Activated naive CD8-positive, alpha-beta T cell treated with anti-CD3 and anti-CD28 coated beads, Interleukin-2, amount 50 U/mL, for 24 hours (primary cell): ENCODE measurements at regions not wholly inside any gene's neighbourhood (a gene's known extent, or its start where the extent isn't known, plus 50 kb on each side); places are given as distances from the start of the nearest gene placed in this dataset.

Experiments
- ATAC-seq: fragments of 150-1000 bp; cut with Tn5 transposase; one replicate; pipeline ENCODE4 v1.10.0; 2021
- DNase-seq: peaks from one replicate; pipeline ENCODE4 v3.0.0; 2021
- H3K27ac Mint-ChIP-seq: one replicate; pipeline ENCODE4 v1.8.0; 2021; ENCODE audit warnings: mild to moderate bottlenecking, mixed read lengths
- H3K27me3 Mint-ChIP-seq: one replicate; pipeline ENCODE4 v1.8.0; 2021; ENCODE audit warnings: mixed read lengths
- H3K36me3 Mint-ChIP-seq: one replicate; pipeline ENCODE4 v1.8.0; 2021; ENCODE audit warnings: low read depth, mixed read lengths
- H3K4me1 Mint-ChIP-seq: one replicate; pipeline ENCODE4 v1.8.0; 2021; ENCODE audit warnings: mixed read lengths
- H3K4me3 Mint-ChIP-seq: one replicate; pipeline ENCODE4 v1.8.0; 2021; ENCODE audit warnings: mild to moderate bottlenecking, moderate library complexity, mixed read lengths
- H3K9me3 Mint-ChIP-seq: one replicate; pipeline ENCODE4 v1.8.0; 2021; ENCODE audit warnings: mixed read lengths

DNA sequence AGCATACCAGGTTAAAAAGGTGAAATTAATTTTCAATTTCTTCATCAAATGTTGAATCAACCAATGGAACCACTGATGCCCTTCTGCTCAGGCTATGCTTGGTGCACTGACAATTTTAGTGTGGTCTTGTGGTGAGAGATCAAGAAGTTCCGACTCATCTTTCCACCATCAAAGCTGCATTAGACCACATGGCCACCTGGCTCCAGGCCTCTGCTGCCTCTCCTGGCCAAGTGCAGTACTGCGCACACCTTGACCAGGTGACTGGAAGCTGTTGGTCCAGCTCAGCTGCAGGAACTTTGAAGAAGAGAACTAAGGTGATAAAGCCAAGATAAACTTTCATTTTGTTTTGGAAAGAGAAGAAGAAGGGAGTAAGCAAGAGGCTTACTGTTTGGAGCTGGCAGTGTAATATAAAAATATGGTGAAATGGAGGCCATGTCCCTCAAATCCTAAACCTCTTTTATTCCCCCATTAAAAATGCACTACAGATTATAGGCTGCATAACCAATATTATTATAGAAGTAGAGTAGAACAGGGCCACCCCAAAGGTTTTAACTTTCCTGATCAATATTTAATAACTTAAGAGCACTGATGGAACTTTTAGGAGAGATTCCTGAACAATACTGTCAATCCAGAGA, 315.5 kb upstream of the C9orf72 start:
- Mint-ChIP-seq H3K4me3 (no peak overlapping the region), H3K4me1 (no peaks in the 10 kb centered on the region), H3K27ac (no peak overlapping the region), H3K27me3 (no peaks in the 10 kb centered on the region), H3K36me3 (no peaks in the 10 kb centered on the region), H3K9me3 (peaks cover 4% of the 10 kb centered on the region)
- peak; percentile 70 for DNase-seq
- peak; percentile 77 for ATAC-seq

DNA sequence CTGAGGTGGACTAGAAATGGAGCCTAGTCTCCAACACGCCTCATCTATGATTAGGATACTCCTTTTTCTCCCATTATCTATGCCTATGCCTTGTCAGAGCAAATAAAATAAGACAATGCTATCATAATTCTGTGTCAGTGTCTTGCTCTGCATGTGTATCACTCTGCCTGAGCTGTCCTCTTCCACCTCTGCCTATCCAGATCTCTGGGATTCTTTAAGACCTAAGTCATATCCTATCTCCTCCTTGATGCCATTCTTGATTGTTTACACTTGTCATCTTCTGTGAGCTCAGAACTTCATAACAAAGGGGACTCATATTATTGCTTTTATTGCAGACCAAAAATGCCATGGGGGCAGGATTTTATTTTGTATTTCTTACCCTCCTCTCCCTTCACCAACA, 351.2 kb upstream of the C9orf72 start:
- Mint-ChIP-seq H3K27me3 (no peaks in the 10 kb centered on the region), H3K9me3 (peaks cover 5% of the 10 kb centered on the region), H3K4me1 (no peaks in the 10 kb centered on the region), H3K4me3 (no peak overlapping the region), H3K36me3 (no peaks in the 10 kb centered on the region), H3K27ac (no peak overlapping the region)
- ATAC-seq (no peak), DNase-seq (no peak)

DNA sequence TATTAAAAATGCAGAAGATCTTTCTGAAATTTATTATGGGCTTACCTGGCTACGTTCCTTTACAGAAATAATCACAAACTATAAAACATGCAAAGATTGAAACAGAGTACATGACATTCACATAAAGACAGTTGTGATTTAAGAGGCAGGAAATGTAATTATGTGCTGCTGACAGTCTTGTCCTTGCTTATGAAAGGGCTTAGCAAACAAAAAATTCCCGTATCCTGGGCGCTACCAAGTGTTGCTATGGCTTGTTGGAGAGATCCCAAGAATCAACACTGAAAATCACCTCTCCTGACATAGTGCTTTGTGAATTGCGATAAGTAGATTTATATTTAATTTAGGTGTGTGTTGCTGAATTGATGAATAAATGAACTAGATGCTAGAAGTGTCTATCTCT, 352.5 kb upstream of the C9orf72 start:
- DNase-seq (no peak), ATAC-seq (no peak)
- Mint-ChIP-seq H3K36me3 (no peaks in the 10 kb centered on the region), H3K4me3 (no peak overlapping the region), H3K27me3 (no peaks in the 10 kb centered on the region), H3K27ac (no peak overlapping the region), H3K9me3 (no peaks in the 10 kb centered on the region), H3K4me1 (no peaks in the 10 kb centered on the region)

DNA sequence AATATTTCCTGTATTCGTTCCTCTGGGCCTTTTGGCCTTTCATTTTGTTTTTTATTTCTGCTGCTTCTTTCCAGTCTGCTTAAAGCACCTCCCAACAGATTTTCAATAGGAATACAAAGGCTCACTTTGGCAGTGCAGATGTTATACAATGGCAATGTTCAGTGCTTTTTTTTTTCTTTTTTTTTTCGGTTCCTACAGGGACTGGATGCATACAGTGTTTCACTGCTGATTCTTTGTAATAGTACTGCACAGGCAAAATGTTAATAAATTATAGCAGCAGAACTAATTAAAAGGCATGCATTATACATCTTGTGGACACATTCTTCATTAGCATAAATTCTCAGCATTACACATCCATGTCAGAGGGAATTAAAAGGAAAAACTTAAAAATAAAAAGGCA, 356.6 kb upstream of the C9orf72 start:
- H3K4me3 Mint-ChIP-seq = no peak overlapping the region
- H3K36me3 Mint-ChIP-seq = no peaks in the 10 kb centered on the region
- H3K4me1 Mint-ChIP-seq = no peaks in the 10 kb centered on the region
- DNase-seq = no peak
- ATAC-seq = no peak
- peaks cover 4% of the 10 kb centered on the region for H3K9me3 Mint-ChIP-seq
- H3K27me3 Mint-ChIP-seq = no peaks in the 10 kb centered on the region
- no peak overlapping the region for H3K27ac Mint-ChIP-seq

DNA sequence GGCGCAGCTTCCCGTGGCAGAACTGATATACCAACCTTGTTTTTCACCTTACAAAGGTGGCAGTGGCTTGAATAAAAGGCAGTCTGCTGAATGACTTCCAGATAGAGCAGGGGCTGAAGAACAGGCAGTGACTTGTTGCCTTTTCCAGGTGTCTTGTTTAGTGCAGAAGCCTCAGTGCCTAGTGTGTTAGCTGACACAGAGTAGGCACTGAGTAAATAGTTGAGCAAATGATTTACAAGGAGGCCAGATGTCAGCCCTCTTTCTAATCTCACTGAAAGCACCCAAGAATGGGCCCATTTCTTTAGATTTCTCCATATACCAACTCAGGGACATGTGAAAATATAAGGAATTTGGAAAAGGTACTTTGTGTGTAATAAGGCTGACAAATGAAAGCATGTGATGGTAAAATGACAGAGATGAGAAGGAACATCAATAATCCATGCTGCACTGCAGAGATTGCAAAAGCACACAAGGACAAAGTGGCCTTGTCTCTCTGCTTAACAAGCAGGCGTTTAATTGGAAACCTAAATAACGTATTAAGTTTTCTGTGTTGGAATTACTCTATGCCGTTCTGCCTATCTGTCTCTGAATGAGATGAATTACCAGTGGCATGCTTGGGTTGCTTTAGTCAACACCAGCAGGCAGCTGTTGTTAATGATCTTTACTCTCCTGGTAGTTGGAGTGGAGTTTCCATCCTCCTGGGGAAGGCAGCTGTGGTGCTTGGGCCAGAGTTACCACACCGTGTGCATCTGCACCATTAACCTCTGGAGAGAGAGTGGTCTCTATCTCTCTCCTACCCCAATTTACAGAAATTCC, 360.1 kb upstream of the C9orf72 start:
- Mint-ChIP-seq H3K27ac (no peak overlapping the region), H3K4me3 (no peak overlapping the region), H3K9me3 (peaks cover 5% of the 10 kb centered on the region), H3K27me3 (no peaks in the 10 kb centered on the region), H3K4me1 (no peaks in the 10 kb centered on the region), H3K36me3 (no peaks in the 10 kb centered on the region)
- DNase-seq (no peak), ATAC-seq (no peak)

DNA sequence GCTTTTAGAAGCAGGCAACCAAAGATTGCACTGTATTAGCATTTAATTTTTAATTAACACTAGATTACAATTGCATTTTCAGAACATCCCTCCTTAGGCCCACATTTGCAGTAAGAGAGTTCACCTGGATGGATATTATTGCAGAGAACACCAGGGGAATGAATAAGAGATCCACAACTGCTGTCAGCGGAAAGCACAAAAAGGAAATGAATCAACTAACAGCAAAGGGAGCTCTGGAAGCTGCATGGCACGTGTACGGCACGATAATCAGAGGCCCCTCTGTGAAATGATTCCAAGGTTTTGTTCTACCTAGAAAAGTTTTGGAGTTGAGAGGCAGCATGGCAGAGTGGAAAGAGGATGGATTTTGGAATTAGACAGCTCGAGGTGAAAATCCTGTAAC, 361.2 kb upstream of the C9orf72 start:
- H3K4me3 Mint-ChIP-seq = no peak overlapping the region
- no peaks in the 10 kb centered on the region for H3K27me3 Mint-ChIP-seq
- H3K4me1 Mint-ChIP-seq = no peaks in the 10 kb centered on the region
- H3K36me3 Mint-ChIP-seq = no peaks in the 10 kb centered on the region
- H3K9me3 Mint-ChIP-seq = peaks cover 5% of the 10 kb centered on the region
- no peak for ATAC-seq
- no peak overlapping the region for H3K27ac Mint-ChIP-seq
- no peak for DNase-seq

DNA sequence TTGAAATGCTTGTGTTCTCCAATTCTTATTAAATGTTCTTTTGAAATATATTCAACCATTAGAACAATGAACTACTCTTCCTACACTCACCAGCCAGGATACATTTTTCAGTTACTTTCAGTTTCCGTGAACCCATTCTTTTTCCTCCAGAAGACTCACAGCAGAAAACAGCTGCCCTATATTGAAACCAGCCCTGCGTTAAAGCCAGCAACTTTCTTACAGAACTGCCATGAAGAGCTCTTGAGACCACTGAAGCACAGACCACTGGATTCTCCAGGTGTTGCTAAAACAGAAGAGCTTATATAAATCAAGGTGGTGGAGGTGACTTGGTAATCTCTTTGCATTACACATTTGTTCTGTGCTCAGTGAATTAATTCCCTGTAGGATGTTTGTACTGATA, 365.9 kb upstream of the C9orf72 start:
- H3K9me3 Mint-ChIP-seq = peaks cover 5% of the 10 kb centered on the region
- H3K4me1 Mint-ChIP-seq = no peaks in the 10 kb centered on the region
- ATAC-seq = no peak
- H3K27ac Mint-ChIP-seq = no peak overlapping the region
- H3K4me3 Mint-ChIP-seq = no peak overlapping the region
- no peaks in the 10 kb centered on the region for H3K27me3 Mint-ChIP-seq
- DNase-seq = no peak
- H3K36me3 Mint-ChIP-seq = no peaks in the 10 kb centered on the region

DNA sequence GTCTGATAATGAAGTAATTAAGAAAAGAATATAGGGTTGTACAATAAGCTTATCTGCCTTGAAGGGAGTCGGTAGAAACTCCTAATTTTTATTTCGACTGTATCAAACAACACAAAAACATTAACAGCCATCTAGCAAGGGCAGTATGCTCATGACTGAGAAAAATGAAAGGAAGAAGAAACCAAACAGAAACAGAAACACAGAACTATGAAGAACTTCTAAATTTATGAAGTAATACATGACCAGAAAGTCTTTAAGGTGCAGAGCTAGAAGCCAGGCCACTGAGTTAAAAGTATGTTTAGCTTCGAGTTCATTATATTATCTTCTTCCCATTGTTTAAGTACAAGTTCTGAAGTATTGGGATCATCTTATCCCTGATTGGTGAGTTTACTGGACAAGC, 367.3 kb upstream of the C9orf72 start:
- Mint-ChIP-seq H3K9me3 (no peaks in the 10 kb centered on the region), H3K27me3 (no peaks in the 10 kb centered on the region), H3K4me3 (no peak overlapping the region), H3K36me3 (no peaks in the 10 kb centered on the region), H3K27ac (no peak overlapping the region), H3K4me1 (no peaks in the 10 kb centered on the region)
- ATAC-seq = no peak
- no peak for DNase-seq

DNA sequence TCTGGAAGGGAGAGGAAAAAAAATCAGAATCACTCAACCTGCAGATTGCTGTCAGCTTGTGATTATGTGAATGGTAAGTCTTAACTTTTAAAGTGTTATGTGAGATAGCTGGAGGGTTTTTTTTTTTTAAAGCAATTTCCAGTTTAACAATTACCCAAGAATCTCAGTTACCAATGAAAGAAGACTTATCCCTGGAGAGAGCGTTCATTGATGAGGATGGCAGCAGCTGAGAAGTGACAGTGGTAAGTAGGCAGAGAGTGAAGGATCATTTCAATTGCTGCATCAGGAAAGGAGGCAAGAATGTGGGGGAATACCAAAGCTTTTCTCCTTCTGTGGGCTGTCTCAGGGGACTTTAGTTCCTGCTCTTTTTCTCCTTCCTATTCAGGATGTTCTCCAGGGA, 370.2 kb upstream of the C9orf72 start:
- Mint-ChIP-seq H3K9me3 (no peaks in the 10 kb centered on the region), H3K4me3 (no peak overlapping the region), H3K4me1 (no peaks in the 10 kb centered on the region), H3K27me3 (no peaks in the 10 kb centered on the region), H3K27ac (no peak overlapping the region), H3K36me3 (no peaks in the 10 kb centered on the region)
- no peak for ATAC-seq
- no peak for DNase-seq

DNA sequence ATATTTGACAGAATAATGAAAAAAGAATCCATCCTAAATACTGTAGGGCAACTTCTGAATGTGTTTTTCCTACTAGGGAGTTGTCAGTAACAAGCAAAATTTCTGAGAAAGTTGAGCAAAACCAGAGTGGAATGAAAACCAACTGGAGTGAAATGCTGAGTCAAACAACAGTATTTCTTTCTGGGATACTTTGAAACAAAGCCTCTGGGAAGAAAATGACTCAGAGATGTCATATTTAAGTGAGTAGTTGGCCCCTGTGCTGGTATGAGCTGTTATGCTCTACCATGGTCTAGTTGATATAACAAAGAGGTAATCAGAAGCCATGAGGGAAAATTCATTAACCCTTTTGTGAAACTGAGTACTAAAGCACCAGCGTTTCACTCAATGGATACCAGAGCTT, 372.1 kb upstream of the C9orf72 start:
- Mint-ChIP-seq H3K27ac (no peak overlapping the region), H3K36me3 (no peaks in the 10 kb centered on the region), H3K27me3 (no peaks in the 10 kb centered on the region), H3K9me3 (no peaks in the 10 kb centered on the region), H3K4me3 (no peak overlapping the region), H3K4me1 (no peaks in the 10 kb centered on the region)
- DNase-seq (no peak), ATAC-seq (no peak)

DNA sequence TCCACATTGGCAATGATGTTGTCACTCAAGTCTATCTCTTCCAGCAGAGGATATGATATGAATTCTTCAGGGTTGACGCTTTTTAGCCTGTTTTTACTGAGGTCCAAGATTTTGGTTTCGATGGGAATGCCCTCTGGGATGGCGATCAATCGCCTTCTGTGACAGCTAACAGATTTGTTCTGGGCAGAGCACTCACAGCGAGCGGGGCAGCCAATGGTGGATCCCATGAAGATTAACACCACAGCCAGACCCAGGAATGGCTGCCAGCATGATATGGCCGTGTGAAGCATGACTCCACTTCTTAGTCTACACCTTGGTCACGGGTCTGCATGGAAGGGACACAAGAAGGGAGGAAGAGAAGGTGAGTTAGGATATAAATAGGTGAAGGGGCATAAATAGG, 377.1 kb upstream of the C9orf72 start:
- Mint-ChIP-seq H3K27me3 (no peaks in the 10 kb centered on the region), H3K4me3 (no peak overlapping the region), H3K4me1 (no peaks in the 10 kb centered on the region)

DNA sequence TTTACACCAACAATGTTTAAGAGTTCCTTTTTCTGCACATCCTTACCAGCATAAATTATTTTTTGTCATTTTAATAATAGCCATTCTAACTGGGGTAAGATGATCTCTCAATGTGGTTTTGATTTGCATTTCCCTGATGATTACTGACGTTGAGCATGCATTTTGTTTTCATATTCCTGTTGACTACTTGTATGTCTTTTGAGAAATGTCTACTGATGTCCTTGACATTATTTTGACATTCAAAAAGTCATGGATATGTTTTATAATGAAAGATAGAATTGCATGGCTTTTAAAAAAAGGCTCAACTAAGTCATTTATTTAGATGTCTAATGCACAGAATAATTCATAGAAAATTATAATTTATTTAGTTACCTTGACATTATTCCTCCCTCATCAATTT, 381.6 kb upstream of the C9orf72 start:
- Mint-ChIP-seq H3K9me3 (no peaks in the 10 kb centered on the region), H3K36me3 (no peaks in the 10 kb centered on the region), H3K27ac (no peak overlapping the region), H3K27me3 (no peaks in the 10 kb centered on the region), H3K4me1 (no peaks in the 10 kb centered on the region), H3K4me3 (no peak overlapping the region)
- DNase-seq (no peak), ATAC-seq (no peak)

More for the DNA sequence above, 377.1 kb upstream of the C9orf72 start:
- DNase-seq = no peak
- Mint-ChIP-seq H3K27ac (no peak overlapping the region), H3K9me3 (no peaks in the 10 kb centered on the region), H3K36me3 (no peaks in the 10 kb centered on the region)
- no peak for ATAC-seq

DNA sequence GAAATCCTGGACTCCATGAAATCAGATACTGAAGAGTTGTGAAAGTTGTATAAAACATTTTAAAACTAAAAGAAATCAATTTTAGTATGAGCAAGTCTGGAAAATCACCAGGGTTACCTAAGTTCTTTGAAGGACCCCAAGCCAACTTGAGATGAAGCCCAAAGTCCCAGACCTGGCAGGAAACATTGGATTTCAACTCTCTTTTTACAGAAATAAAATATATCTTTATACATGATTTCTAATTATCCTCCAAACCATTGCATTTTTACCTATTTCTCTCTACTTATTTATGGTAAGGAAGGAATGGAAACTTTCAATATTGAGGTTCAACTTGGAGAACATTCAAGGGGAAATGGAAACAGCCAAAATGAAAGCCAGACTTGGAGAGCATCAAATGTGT, 390.6 kb upstream of the C9orf72 start:
- no peaks in the 10 kb centered on the region for H3K27me3 Mint-ChIP-seq
- H3K4me3 Mint-ChIP-seq = no peak overlapping the region
- no peak for DNase-seq
- no peak for ATAC-seq
- no peaks in the 10 kb centered on the region for H3K9me3 Mint-ChIP-seq
- H3K27ac Mint-ChIP-seq = no peak overlapping the region
- H3K36me3 Mint-ChIP-seq = no peaks in the 10 kb centered on the region
- no peaks in the 10 kb centered on the region for H3K4me1 Mint-ChIP-seq

DNA sequence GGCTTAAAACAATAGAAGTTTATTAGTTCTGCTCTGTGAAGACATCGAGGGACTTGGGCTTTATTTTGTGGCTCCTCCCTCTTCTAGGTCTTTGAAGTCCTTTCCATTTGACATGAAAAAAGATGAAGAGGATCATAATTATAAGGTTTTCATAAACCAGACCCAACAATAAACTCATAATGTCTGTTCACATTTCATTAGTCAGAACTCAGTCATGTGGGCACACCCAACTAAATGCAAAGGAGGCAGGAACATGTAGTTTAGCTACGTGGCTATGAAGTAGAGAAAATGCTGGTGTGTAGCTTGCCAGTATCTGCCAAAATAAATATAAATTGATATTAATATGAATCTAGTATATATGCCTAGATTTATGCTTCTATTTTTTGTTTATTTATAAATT, 393.9 kb upstream of the C9orf72 start:
- H3K4me1 Mint-ChIP-seq = no peaks in the 10 kb centered on the region
- no peak overlapping the region for H3K27ac Mint-ChIP-seq
- no peaks in the 10 kb centered on the region for H3K36me3 Mint-ChIP-seq
- H3K9me3 Mint-ChIP-seq = no peaks in the 10 kb centered on the region
- no peak overlapping the region for H3K4me3 Mint-ChIP-seq
- DNase-seq = no peak
- H3K27me3 Mint-ChIP-seq = no peaks in the 10 kb centered on the region
- ATAC-seq = no peak

DNA sequence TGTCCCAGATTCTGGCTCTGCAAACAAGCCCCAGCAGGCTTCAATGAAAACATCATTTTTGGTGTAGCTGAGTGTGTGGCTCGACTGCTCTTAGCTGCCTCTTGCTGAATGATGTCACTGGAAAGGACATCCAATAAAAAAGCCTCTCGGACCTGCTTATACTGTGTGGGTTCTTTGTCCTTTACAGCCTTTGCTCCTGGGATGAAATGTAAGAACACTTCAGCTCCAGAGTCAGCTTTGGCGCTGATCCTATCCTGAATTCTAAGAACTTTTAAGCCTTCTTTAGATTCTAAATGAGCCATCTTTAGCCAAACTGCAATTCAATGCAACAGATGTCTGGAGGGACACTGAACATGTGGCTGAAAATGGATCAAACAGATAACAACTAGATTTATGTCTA, 404.6 kb upstream of the C9orf72 start:
- no peak for ATAC-seq
- H3K27me3 Mint-ChIP-seq = no peaks in the 10 kb centered on the region
- no peak overlapping the region for H3K27ac Mint-ChIP-seq
- no peaks in the 10 kb centered on the region for H3K9me3 Mint-ChIP-seq
- no peak overlapping the region for H3K4me3 Mint-ChIP-seq
- H3K4me1 Mint-ChIP-seq = no peaks in the 10 kb centered on the region
- H3K36me3 Mint-ChIP-seq = no peaks in the 10 kb centered on the region
- no peak for DNase-seq
